ENCODE measurements at regions not wholly inside any gene's neighbourhood (a gene's known extent, or its start where the extent isn't known, plus 50 kb on each side); places are given as distances from the start of the nearest gene placed in this dataset.
"Not testable (repeated sequence)": the region's sequence is repeated elsewhere in the genome, so short reads cannot be mapped to it uniquely, and the experiment has no call there.

- no peaks in the 10 kb centered on the region for H3K9me3 ChIP-seq
- no peak overlapping the region for H3K27ac ChIP-seq
- intact Hi-C loops (cut with DNase I; ENCODE audit: low total_unique reads), result no loop called here
- peaks cover 0 to 7% (median 0%) of the 10 kb centered on the region in 4 donors for H3K4me1 ChIP-seq
- H3K36me3 ChIP-seq, result no peaks in the 10 kb centered on the region
- no peaks in the 10 kb centered on the region for H3K27me3 ChIP-seq
- no peak for TF ChIP-seq CTCF (IDR thresholded peaks at IDR 0.05)
- no peak for DNase-seq
- H3K4me3 ChIP-seq, result no peak overlapping the region
These were observed 119.6 kb upstream of the SGO1 start for GRCh38 chr3:20305647-20306046.

DNA sequence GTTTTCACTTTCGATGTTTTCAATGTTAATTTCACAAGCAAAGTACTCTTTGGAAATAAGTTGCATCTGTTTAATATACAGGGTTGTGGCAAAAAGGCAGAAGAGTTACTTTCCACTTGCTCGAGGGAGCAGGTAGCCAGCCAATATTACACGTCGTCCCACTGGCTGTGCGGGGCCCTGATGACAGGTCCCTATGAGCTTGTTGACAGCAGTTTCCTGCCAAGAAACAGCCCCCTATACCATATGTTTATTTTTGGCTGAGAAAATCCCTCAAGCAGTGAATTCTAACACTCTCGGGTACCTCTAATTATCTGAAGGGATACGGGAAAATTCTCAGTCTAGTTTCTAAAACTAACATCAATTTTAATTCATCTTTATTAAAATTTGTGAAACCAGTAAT, 116.8 kb upstream of the SGO1 start:
- Histone ChIP-seq H3K27me3 (no peaks in the 10 kb centered on the region), H3K4me3 (no peak overlapping the region), H3K27ac (no peak overlapping the region), H3K36me3 (no peaks in the 10 kb centered on the region), H3K4me1 (no peaks in the 10 kb centered on the region), H3K9me3 (no peaks in the 10 kb centered on the region)
- DNase-seq, result no peak
- TF ChIP-seq CTCF (IDR thresholded peaks at IDR 0.05), result no peak
- intact Hi-C loops (cut with DNase I; ENCODE audit: low total_unique reads), result no loop called here

GRCh38 chr3:20288050-20288449, 102.0 kb upstream of the SGO1 start:
- intact Hi-C loops (cut with DNase I; ENCODE audit: low total_unique reads), result no loop called here
- Histone ChIP-seq H3K27me3 (no peaks in the 10 kb centered on the region), H3K9me3 (peaks cover 0 to 32% (median 11%) of the 10 kb centered on the region in 3 donors)

GRCh38 chr3:20280257-20280656, 94.3 kb upstream of the SGO1 start:
- H3K4me1 ChIP-seq, result no peaks in the 10 kb centered on the region
- peaks cover 0 to 14% (median 0%) of the 10 kb centered on the region in 3 donors for H3K9me3 ChIP-seq
- H3K36me3 ChIP-seq, result no peaks in the 10 kb centered on the region
- intact Hi-C loops (cut with DNase I; ENCODE audit: low total_unique reads), result no loop called here
- DNase-seq, result no peak
- no peak for TF ChIP-seq CTCF (IDR thresholded peaks at IDR 0.05)
- no peak overlapping the region for H3K27ac ChIP-seq
- H3K4me3 ChIP-seq, result no peak overlapping the region
- H3K27me3 ChIP-seq, result no peaks in the 10 kb centered on the region

More at GRCh38 chr3:20288050-20288449, 102.0 kb upstream of the SGO1 start:
- DNase-seq, result no peak
- no peak overlapping the region for H3K27ac ChIP-seq
- no peaks in the 10 kb centered on the region for H3K4me1 ChIP-seq
- H3K4me3 ChIP-seq, result no peak overlapping the region
- no peak for TF ChIP-seq CTCF (IDR thresholded peaks at IDR 0.05)
- H3K36me3 ChIP-seq, result no peaks in the 10 kb centered on the region

DNA sequence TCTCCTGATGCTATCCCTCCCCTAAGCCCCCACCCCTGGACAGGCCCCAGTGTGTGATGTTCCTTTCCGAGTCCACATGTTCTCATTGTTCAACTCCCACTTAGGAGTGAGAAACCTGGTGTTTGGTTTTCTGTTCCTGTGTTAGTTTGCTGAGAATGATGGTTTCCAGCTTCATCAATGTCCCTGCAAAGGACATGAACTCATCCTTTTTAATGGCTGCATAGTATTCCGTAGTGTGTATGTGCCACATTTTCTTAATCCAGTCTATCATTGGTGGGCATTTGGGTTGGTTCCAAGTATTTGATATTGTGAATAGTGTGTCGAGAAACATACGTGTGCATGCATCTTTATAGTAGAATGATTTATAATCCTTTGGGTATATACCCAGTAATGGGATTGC, 80.0 kb upstream of the SGO1 start:
- intact Hi-C loops (cut with DNase I; ENCODE audit: low total_unique reads); H3K27ac ChIP-seq; DNase-seq; H3K36me3 ChIP-seq; H3K9me3 ChIP-seq; H3K4me1 ChIP-seq; H3K4me3 ChIP-seq; H3K27me3 ChIP-seq: not testable (repeated sequence)

DNA sequence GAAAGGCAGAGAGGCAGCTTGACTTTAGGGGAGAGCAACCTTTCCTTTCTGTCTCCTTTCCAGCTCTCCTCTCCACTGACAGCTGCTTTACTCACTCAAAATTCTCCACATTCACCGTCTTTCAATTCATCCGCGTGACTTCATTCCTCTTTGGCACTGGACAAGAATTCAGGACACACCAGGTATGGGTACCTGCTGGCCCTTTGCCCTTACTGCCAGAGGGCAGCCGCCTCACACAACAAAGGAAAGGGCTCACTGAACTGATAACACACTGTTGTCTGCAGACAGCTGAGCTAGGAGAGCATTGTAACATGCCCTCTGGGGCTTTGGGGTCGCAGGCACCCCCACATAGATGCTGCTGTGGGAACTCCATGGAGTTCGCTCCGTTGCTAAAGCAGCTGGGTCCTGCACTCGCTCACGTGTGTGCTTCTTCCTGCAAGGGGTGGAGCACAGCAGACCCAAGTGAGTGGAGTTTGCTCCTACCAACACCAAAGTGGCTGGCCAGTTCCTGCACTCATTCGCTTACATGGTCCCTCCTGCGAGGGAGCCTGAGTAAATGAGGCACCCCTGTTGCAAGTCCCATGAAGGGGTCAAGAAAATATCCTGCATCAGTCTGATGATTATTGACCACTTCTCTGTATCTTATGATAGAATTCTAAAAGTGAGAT, 79.0 kb upstream of the SGO1 start:
- Histone ChIP-seq H3K27ac (no peak overlapping the region), H3K4me1 (no peaks in the 10 kb centered on the region), H3K4me3 (no peak overlapping the region), H3K27me3 (no peaks in the 10 kb centered on the region), H3K36me3 (no peaks in the 10 kb centered on the region), H3K9me3 (peaks cover 0 to 6% (median 0%) of the 10 kb centered on the region in 3 donors)
- no peak for DNase-seq
- no peak for TF ChIP-seq CTCF (IDR thresholded peaks at IDR 0.05)
- intact Hi-C loops (cut with DNase I; ENCODE audit: low total_unique reads), result no loop called here

All from tibial artery (tissue), 4 donors.